DOHH2 (cell line): ENCODE measurements at regions not wholly inside any gene's neighbourhood (a gene's known extent, or its start where the extent isn't known, plus 50 kb on each side); places are given as distances from the start of the nearest gene placed in this dataset.

Experiments used
- H3F3A ChIP-seq: fragments of 200-600 bp; sonication (generic), shearing (Covaris generic); 2 replicates; pipeline ENCODE4 v1.6.0; 2016; ENCODE audit warnings: antibody characterized with exemption, mild to moderate bottlenecking; ENCODE audit not compliant: control insufficient read depth, insufficient read depth
- H3K27ac ChIP-seq: fragments of 200-600 bp; sonication (generic); 2 replicates; pipeline ENCODE4 v1.5.1; 2014; ENCODE audit warnings: low read depth, mild to moderate bottlenecking, low read length, moderate library complexity
- H3K27me3 ChIP-seq: fragments of 200-600 bp; sonication (generic); 2 replicates; pipeline ENCODE4 v1.6.1; 2014; ENCODE audit warnings: mild to moderate bottlenecking, low read length, mixed read lengths; ENCODE audit not compliant: control insufficient read depth
- H3K36me3 ChIP-seq: fragments of 200-600 bp; sonication (generic); 2 replicates; pipeline ENCODE4 v1.6.1; 2014; ENCODE audit warnings: mild to moderate bottlenecking, low read length, moderate library complexity, mixed read lengths; ENCODE audit not compliant: control insufficient read depth
- H3K4me1 ChIP-seq: fragments of 200-600 bp; sonication (generic); 2 replicates; pipeline ENCODE4 v1.6.1; 2014; ENCODE audit warnings: mild to moderate bottlenecking, low read length, mixed read lengths; ENCODE audit not compliant: control insufficient read depth
- H3K4me2 ChIP-seq: fragments of 200-600 bp; sonication (generic); 2 replicates; pipeline ENCODE4 v1.6.0; 2014; ENCODE audit warnings: mild to moderate bottlenecking, low read length, moderate library complexity
- H3K4me3 ChIP-seq: fragments of 200-600 bp; sonication (generic); 2 replicates; pipeline ENCODE4 v1.5.1; 2014; ENCODE audit warnings: mild to moderate bottlenecking, low read length, mixed read lengths
- H3K79me2 ChIP-seq: fragments of 200-600 bp; sonication (generic); 2 replicates; pipeline ENCODE4 v1.6.1; 2014; ENCODE audit warnings: mild to moderate bottlenecking, low read length, mixed read lengths; ENCODE audit not compliant: control insufficient read depth
- H3K9me2 ChIP-seq: fragments of 200-600 bp; sonication (generic); replicated peaks from 2 replicates; pipeline ENCODE4 v1.6.1; 2014; ENCODE audit warnings: mild to moderate bottlenecking, low read length, mixed read lengths; ENCODE audit not compliant: control insufficient read depth
- H3K9me3 ChIP-seq: fragments of 200-600 bp; sonication (generic); 2 replicates; pipeline ENCODE4 v1.6.1; 2014; ENCODE audit warnings: antibody characterized with exemption, low read length, mixed read lengths; ENCODE audit not compliant: control insufficient read depth, insufficient read depth
- H4K20me1 ChIP-seq: fragments of 200-600 bp; sonication (generic); 2 replicates; pipeline ENCODE4 v1.6.0; 2014; ENCODE audit warnings: low read depth, mild to moderate bottlenecking, antibody characterized with exemption, low read length, moderate library complexity; ENCODE audit not compliant: control insufficient read depth, insufficient read depth
- EZH2phosphoT487 ChIP-seq: fragments of 200-600 bp; sonication (generic); IDR thresholded peaks from 2 replicates; pipeline ENCODE4 v1.6.1; 2017; ENCODE audit warnings: borderline replicate concordance, mild to moderate bottlenecking, antibody characterized with exemption, low read length, moderate library complexity, mixed read lengths
- TF ChIP-seq, protein P1 (sequence below): fragments of 200-600 bp; sonication (generic); IDR thresholded peaks from one replicate; pipeline ENCODE4 v1.5.1; 2014; ENCODE audit warnings: antibody characterized with exemption, mild to moderate bottlenecking, low read depth, low read length; ENCODE audit not compliant: poor library complexity, severe bottlenecking

DNA sequence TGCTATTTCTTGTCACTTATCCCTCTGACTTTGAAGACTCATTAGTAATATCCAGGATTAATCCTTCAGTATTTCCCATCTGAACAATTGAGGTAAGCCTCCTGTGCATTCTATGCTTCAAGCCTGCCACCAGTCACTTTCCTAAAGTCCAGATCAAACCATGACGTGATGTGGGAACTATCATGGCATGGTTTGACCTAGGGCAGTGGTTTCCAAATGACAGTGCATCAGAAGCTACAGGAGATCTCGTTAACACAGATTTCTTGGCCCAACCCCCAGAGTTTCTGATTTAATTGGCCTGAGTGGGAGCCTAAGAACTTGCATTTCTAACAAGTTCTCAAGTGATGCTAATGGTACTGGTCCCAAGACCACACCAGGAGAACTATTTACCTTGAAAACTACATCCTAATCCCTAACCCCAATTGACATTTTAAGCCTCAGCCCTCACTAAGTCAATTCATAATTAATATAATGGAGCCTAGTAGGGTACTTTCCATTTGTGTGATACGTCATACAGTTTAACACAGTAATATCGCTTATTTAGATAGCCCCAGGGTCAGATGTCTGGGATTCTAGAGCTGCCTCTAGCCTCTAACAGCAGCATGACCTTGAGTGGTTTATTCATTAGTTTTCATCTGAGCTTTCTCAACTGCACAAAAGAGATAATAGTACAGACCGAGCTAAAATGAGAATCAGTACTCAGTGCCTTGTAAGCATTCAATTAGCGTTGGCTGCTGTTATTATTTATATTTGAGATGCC, 907.6 kb downstream of the TFAP2A start:
- no peaks in the 10 kb centered on the region for H3K79me2 ChIP-seq
- H3K9me2 ChIP-seq: no peaks in the 10 kb centered on the region
- no peak overlapping the region for H3K4me3 ChIP-seq
- no peaks in the 10 kb centered on the region for H3K27me3 ChIP-seq
- H4K20me1 ChIP-seq: no peaks in the 10 kb centered on the region
- no peak for TF ChIP-seq EZH2phosphoT487
- TF ChIP-seq, protein P1, sequence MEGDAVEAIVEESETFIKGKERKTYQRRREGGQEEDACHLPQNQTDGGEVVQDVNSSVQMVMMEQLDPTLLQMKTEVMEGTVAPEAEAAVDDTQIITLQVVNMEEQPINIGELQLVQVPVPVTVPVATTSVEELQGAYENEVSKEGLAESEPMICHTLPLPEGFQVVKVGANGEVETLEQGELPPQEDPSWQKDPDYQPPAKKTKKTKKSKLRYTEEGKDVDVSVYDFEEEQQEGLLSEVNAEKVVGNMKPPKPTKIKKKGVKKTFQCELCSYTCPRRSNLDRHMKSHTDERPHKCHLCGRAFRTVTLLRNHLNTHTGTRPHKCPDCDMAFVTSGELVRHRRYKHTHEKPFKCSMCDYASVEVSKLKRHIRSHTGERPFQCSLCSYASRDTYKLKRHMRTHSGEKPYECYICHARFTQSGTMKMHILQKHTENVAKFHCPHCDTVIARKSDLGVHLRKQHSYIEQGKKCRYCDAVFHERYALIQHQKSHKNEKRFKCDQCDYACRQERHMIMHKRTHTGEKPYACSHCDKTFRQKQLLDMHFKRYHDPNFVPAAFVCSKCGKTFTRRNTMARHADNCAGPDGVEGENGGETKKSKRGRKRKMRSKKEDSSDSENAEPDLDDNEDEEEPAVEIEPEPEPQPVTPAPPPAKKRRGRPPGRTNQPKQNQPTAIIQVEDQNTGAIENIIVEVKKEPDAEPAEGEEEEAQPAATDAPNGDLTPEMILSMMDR: no peak
- H3K9me3 ChIP-seq: no peaks in the 10 kb centered on the region; the same call in 1 of the 2 replicates
- no peak overlapping the region for H3K27ac ChIP-seq
- H3K4me1 ChIP-seq: no peaks in the 10 kb centered on the region
- H3K36me3 ChIP-seq: no peaks in the 10 kb centered on the region
- H3K4me2 ChIP-seq: no peak overlapping the region
- no peaks in the 10 kb centered on the region for H3F3A ChIP-seq

DNA sequence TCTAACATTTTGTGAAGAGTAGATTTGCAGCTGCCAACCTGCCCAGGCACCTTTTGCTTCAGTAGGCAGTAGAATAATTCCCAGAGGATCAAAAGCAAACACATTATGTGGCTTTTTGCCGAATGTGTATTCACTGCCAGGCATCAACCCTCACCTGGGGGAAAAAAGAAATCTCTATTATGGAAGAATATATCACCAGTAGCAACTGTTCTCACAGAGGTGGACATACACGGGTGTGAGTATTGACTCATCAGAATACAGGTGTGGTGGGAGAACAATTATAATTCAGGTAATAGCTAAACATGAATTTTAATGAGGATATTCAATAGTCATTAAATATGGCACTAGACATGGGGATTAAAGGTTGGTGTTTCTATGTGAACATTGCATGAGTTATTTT, 910.7 kb downstream of the TFAP2A start:
- H3K27me3 ChIP-seq: no peaks in the 10 kb centered on the region
- no peaks in the 10 kb centered on the region for H3F3A ChIP-seq
- H3K9me2 ChIP-seq: no peaks in the 10 kb centered on the region
- H3K79me2 ChIP-seq: no peaks in the 10 kb centered on the region
- TF ChIP-seq EZH2phosphoT487: no peak
- TF ChIP-seq, protein P1: no peak
- H3K4me1 ChIP-seq: no peaks in the 10 kb centered on the region
- no peaks in the 10 kb centered on the region for H3K9me3 ChIP-seq
- no peak overlapping the region for H3K27ac ChIP-seq
- no peak overlapping the region for H3K4me2 ChIP-seq
- H4K20me1 ChIP-seq: no peaks in the 10 kb centered on the region
- no peak overlapping the region for H3K4me3 ChIP-seq
- H3K36me3 ChIP-seq: no peaks in the 10 kb centered on the region

DNA sequence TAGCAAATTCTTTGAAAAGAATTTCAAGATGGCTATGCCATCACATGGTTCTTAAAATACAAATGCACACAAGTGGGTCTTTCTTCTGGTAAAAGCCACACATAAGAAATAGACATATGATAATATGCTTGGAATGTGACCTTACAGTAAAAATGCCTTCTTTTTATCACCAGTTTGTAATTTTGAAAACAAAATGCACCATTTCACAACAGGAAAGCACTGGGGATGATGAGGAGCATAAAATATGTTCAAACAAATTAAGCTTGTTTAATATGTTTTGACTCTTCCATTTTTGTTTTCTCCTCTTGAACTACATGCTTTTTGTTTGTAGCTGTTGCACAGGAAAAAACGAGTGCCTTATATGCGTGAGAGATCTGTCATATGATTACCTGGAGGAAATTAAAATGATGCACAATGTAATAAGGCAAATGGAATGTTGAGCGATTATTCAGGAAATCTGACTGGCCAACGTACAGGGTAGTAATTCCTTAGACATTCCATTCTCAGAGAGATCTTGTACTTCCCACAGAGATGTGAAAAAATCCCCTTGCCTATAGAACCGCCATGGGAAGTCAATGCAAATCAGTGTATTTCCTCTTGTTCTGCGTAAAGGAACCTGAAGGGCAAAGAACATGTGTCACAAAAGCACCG, 911.6 kb downstream of the TFAP2A start:
- Histone ChIP-seq H3K4me2 (no peak overlapping the region), H3K4me3 (no peak overlapping the region), H3K9me3 (no peaks in the 10 kb centered on the region)

More for the DNA sequence above, 911.6 kb downstream of the TFAP2A start:
- Histone ChIP-seq H3K27me3 (no peaks in the 10 kb centered on the region), H3K4me1 (no peaks in the 10 kb centered on the region), H3K9me2 (no peaks in the 10 kb centered on the region), H4K20me1 (no peaks in the 10 kb centered on the region), H3K36me3 (no peaks in the 10 kb centered on the region), H3K27ac (no peak overlapping the region), H3K79me2 (no peaks in the 10 kb centered on the region), H3F3A (no peaks in the 10 kb centered on the region)
- no peak for TF ChIP-seq EZH2phosphoT487
- TF ChIP-seq, protein P1: no peak
